ENCODE measurements at regions not wholly inside any gene's neighbourhood (a gene's known extent, or its start where the extent isn't known, plus 50 kb on each side); places are given as distances from the start of the nearest gene placed in this dataset.

DNA sequence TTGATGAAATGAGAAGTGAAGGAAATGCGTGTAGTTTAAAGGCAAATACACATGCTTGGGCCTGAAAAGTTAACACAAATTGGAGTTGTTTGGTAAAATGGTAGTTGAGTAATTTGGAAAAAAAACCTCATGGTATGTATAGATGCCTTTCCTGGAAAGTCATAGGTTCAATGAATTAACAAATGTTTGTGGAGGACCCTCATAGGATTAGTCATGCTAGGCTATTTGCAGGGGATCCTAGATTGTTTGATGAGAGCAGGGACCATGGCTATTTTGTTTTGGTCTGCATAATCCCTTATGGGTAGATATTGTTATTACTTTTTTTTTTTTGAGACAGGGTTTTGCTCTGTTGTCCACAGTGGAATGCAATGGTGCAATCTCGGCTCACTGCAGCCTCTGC, 93.5 kb upstream of the NR3C1 start:
- TF ChIP-seq, protein P1, sequence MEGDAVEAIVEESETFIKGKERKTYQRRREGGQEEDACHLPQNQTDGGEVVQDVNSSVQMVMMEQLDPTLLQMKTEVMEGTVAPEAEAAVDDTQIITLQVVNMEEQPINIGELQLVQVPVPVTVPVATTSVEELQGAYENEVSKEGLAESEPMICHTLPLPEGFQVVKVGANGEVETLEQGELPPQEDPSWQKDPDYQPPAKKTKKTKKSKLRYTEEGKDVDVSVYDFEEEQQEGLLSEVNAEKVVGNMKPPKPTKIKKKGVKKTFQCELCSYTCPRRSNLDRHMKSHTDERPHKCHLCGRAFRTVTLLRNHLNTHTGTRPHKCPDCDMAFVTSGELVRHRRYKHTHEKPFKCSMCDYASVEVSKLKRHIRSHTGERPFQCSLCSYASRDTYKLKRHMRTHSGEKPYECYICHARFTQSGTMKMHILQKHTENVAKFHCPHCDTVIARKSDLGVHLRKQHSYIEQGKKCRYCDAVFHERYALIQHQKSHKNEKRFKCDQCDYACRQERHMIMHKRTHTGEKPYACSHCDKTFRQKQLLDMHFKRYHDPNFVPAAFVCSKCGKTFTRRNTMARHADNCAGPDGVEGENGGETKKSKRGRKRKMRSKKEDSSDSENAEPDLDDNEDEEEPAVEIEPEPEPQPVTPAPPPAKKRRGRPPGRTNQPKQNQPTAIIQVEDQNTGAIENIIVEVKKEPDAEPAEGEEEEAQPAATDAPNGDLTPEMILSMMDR (conservative IDR thresholded peaks at IDR 0.05; ENCODE audit: low read depth, low read length): no peak
- Histone ChIP-seq H3K4me2 (no peak overlapping the region), H3K36me3 (ENCODE audit: insufficient read depth) (no peaks in the 10 kb centered on the region), H3K4me1 (ENCODE audit: low read depth, poor library complexity, severe bottlenecking) (peaks cover 14% of the 10 kb centered on the region), H3K27me3 (ENCODE audit: insufficient read depth, low read depth) (no peaks in the 10 kb centered on the region), H3K9ac (no peak overlapping the region), H3K4me3 (IDR thresholded peaks at IDR 0.05; ENCODE audit: insufficient read depth, low read depth, low read length) (no peak overlapping the region), H3K27ac (no peak overlapping the region), H4K20me1 (ENCODE audit: insufficient read depth) (no peaks in the 10 kb centered on the region), H3K79me2 (ENCODE audit: insufficient read depth, low read depth) (no peaks in the 10 kb centered on the region), H2AFZ (ENCODE audit: low read depth) (no peak overlapping the region)

DNA sequence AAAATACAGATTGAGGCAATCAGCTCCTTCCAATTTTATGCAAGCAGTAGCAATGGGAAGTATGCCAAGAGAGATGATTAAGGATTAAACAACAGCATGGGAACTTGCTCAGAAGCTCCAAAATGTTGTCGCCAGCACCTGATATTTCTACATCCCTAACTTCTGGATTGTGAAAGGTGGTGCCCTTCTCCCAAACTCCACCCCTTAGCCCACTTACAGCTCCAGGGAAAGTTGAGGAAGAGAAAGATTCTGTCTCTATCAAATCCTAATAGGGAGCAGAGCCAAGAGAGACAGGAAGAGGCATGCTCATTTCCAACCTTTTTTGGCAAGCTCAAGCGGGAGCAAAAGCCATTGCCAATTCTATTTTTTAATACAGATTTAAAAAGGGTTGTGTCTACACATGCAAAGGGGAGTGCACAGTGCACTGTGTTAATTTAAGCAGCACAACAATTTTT, 92.4 kb upstream of the NR3C1 start:
- no peak overlapping the region for H3K4me3 ChIP-seq (IDR thresholded peaks at IDR 0.05; ENCODE audit: insufficient read depth, low read depth, low read length)
- no peak overlapping the region for H2AFZ ChIP-seq (ENCODE audit: low read depth)
- H3K9ac ChIP-seq: no peak overlapping the region
- no peak overlapping the region for H3K4me2 ChIP-seq
- no peaks in the 10 kb centered on the region for H3K27me3 ChIP-seq (ENCODE audit: insufficient read depth, low read depth)
- H3K27ac ChIP-seq: no peak overlapping the region
- H3K4me1 ChIP-seq (ENCODE audit: low read depth, poor library complexity, severe bottlenecking): peaks cover 6% of the 10 kb centered on the region
- no peaks in the 10 kb centered on the region for H3K79me2 ChIP-seq (ENCODE audit: insufficient read depth, low read depth)
- H4K20me1 ChIP-seq (ENCODE audit: insufficient read depth): no peaks in the 10 kb centered on the region
- TF ChIP-seq, protein P1 (conservative IDR thresholded peaks at IDR 0.05; ENCODE audit: low read depth, low read length): no peak
- H3K36me3 ChIP-seq (ENCODE audit: insufficient read depth): no peaks in the 10 kb centered on the region

DNA sequence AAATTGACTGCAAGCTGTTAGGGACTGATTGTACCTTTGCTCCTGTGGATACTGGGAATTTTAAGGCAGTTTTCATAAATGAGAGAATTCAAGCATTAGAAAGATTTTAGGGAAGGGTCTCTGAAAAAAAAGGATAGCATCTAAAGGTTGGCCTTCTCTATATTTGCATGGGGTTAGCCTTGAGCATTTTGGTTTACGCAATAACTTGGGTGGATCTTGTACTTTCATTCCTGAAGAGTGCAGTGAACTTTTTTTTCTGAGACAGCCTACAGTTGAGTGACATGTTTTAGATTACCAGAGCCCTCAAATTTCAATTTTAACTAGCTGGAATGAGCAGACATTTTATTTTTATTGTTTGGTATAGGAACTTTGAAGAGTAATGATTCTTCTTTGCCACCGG, 91.6 kb upstream of the NR3C1 start:
- H3K27me3 ChIP-seq (ENCODE audit: insufficient read depth, low read depth): no peaks in the 10 kb centered on the region
- H3K36me3 ChIP-seq (ENCODE audit: insufficient read depth): no peaks in the 10 kb centered on the region
- no peak overlapping the region for H2AFZ ChIP-seq (ENCODE audit: low read depth)
- H3K9ac ChIP-seq: no peak overlapping the region
- no peak overlapping the region for H3K4me2 ChIP-seq
- H3K4me1 ChIP-seq (ENCODE audit: low read depth, poor library complexity, severe bottlenecking): peaks cover 5% of the 10 kb centered on the region
- H4K20me1 ChIP-seq (ENCODE audit: insufficient read depth): no peaks in the 10 kb centered on the region
- TF ChIP-seq, protein P1 (conservative IDR thresholded peaks at IDR 0.05; ENCODE audit: low read depth, low read length): no peak
- H3K79me2 ChIP-seq (ENCODE audit: insufficient read depth, low read depth): no peaks in the 10 kb centered on the region
- no peak overlapping the region for H3K27ac ChIP-seq
- H3K4me3 ChIP-seq (IDR thresholded peaks at IDR 0.05; ENCODE audit: insufficient read depth, low read depth, low read length): no peak overlapping the region

DNA sequence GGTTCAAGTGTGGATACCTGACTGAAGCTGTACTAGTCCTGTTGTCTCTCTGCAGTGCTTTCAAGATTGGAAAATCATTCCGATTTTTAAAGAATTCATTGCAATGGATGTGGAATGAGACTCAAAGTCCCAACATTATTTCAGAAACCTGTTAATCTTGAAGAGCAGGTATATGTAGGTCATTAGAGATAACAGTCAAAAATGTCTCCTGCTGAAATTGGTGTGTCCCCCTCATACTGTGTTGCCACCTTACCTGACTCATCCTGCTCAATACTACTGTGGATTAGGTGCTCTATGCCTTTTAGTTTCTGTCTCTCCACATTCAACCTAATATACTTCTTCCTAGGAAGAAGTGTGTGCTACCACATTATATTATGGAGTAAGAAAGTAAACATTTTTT, 91.1 kb upstream of the NR3C1 start:
- Histone ChIP-seq H4K20me1 (ENCODE audit: insufficient read depth) (no peaks in the 10 kb centered on the region), H3K4me3 (IDR thresholded peaks at IDR 0.05; ENCODE audit: insufficient read depth, low read depth, low read length) (no peak overlapping the region), H3K9ac (no peak overlapping the region), H3K79me2 (ENCODE audit: insufficient read depth, low read depth) (no peaks in the 10 kb centered on the region), H3K27ac (no peak overlapping the region), H3K4me1 (ENCODE audit: low read depth, poor library complexity, severe bottlenecking) (peaks cover under 1% of the 10 kb centered on the region), H3K4me2 (no peak overlapping the region), H3K27me3 (ENCODE audit: insufficient read depth, low read depth) (no peaks in the 10 kb centered on the region), H3K36me3 (ENCODE audit: insufficient read depth) (no peaks in the 10 kb centered on the region), H2AFZ (ENCODE audit: low read depth) (no peak overlapping the region)
- TF ChIP-seq, protein P1 (conservative IDR thresholded peaks at IDR 0.05; ENCODE audit: low read depth, low read length): no peak
